ENCODE measurements at regions not wholly inside any gene's neighbourhood (a gene's known extent, or its start where the extent isn't known, plus 50 kb on each side); places are given as distances from the start of the nearest gene placed in this dataset.

DNA sequence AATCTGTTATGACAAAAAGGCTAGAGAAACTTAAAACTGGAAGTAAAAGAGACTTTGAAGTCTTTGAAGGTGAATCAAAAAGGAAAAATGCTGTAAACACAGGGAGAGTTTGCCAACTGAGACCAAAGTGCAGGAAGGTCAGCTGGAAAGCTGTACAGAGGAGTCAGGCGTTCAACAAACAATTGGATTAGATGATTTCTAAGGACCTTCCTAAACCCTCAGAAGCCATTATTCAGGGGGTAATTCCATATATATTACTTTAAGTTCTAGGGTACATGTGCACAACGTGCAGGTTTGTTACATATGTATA lies 156.8 kb downstream of the ZBTB18 start:
- no TSS peak for BruUV-seq (replicated peaks)
- Histone ChIP-seq H3K4me1 (replicated peaks; ENCODE audit: insufficient read depth) (peaks cover 10% of the 10 kb centered on the region), H3K9me3 (ENCODE audit: insufficient read depth, low read depth) (no peaks in the 10 kb centered on the region), H3K4me3 (no peak overlapping the region), H3F3A (ENCODE audit: insufficient read depth, low read depth) (no peaks in the 10 kb centered on the region), H3K4me2 (no peak overlapping the region), H3K27ac (no peak overlapping the region), H2AFZ (peak overlapping the region; percentile 59), H3K36me3 (ENCODE audit: low read depth) (no peaks in the 10 kb centered on the region), H3K79me2 (ENCODE audit: low read depth) (no peaks in the 10 kb centered on the region; the same call in 1 of the 2 replicates), H3K9me2 (ENCODE audit: insufficient read depth) (no peaks in the 10 kb centered on the region; the same call in 1 of the 2 replicates), H4K20me1 (ENCODE audit: insufficient read depth) (no peaks in the 10 kb centered on the region), H3K27me3 (ENCODE audit: insufficient read depth, low read depth) (no peaks in the 10 kb centered on the region)
- CTCF ChIA-PET: no interaction called here
- POLR2A ChIA-PET (ENCODE audit: unreplicated experiment): no interaction called here
- no peak for DNase-seq
- intact Hi-C loops (cut with micrococcal nuclease; ENCODE audit: unreplicated experiment): no loop called here
- no peak for TF ChIP-seq CTCF (conservative IDR thresholded peaks at IDR 0.05)
- no peak for TF ChIP-seq EZH2 (IDR thresholded peaks at IDR 0.05; ENCODE audit: low read depth)

- Histone ChIP-seq H3K27ac (no peak overlapping the region), H4K20me1 (ENCODE audit: insufficient read depth) (no peaks in the 10 kb centered on the region), H3K9me2 (ENCODE audit: insufficient read depth) (no peaks in the 10 kb centered on the region; the same call in 1 of the 2 replicates), H3K27me3 (ENCODE audit: insufficient read depth, low read depth) (no peaks in the 10 kb centered on the region), H3K4me3 (no peak overlapping the region), H2AFZ (no peak overlapping the region), H3K9me3 (ENCODE audit: insufficient read depth, low read depth) (no peaks in the 10 kb centered on the region), H3K79me2 (ENCODE audit: low read depth) (no peaks in the 10 kb centered on the region; the same call in 1 of the 2 replicates), H3K4me1 (replicated peaks; ENCODE audit: insufficient read depth) (peaks cover 28% of the 10 kb centered on the region), H3K36me3 (ENCODE audit: low read depth) (no peaks in the 10 kb centered on the region), H3K4me2 (no peak overlapping the region), H3F3A (ENCODE audit: insufficient read depth, low read depth) (peaks cover 15% of the 10 kb centered on the region)
- intact Hi-C loops (cut with micrococcal nuclease; ENCODE audit: unreplicated experiment): loop anchor here (10.0 kb wide), 1 partner anchor 95 kb away; no protein-coding TSS in a partner anchor
- ChIA-PET CTCF (no interaction called here), POLR2A (ENCODE audit: unreplicated experiment) (no interaction called here)
- no TSS peak for BruUV-seq (replicated peaks)
- no peak for TF ChIP-seq CTCF (conservative IDR thresholded peaks at IDR 0.05)
- DNase-seq: no peak
Measured at GRCh38 chr1:244209955-244210354, 158.9 kb downstream of the ZBTB18 start.

DNA sequence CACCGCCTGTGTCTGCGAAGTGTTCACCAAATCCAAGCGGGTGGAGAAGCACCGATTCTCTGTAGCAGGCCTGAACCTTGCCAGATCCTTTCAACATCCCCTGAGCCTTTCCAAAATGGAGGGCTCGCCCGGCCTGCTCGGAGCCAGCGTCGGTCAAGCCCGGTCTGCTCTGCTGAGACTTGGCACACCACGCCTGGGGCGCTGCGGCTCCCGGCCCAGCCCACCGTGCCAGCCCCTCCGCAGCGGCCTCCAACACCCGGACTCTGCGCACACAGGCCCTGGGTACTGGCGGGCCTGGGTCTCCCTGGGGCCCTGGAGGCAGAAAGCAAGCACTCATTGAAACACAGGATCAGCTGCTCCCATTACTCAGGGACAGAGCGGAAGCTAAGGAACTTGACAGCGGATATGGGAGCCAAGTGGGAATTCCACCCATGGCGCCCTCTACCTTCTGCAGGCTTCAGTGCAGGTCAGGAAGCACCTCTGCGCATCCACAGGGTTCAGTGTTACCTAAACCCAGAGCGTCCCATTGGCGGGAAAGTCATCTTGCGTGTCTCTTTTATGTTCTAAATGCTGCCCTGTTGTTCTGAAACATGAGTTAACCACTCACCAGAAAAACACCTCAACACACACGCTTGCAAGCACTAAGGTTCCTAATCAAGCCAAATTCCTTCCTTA lies 159.9 kb downstream of the ZBTB18 start:
- no peaks in the 10 kb centered on the region for H3K36me3 ChIP-seq (ENCODE audit: low read depth)
- H4K20me1 ChIP-seq (ENCODE audit: insufficient read depth): no peaks in the 10 kb centered on the region
- H3K79me2 ChIP-seq (ENCODE audit: low read depth): no peaks in the 10 kb centered on the region; the same call in 1 of the 2 replicates
- no peak overlapping the region for H3K4me3 ChIP-seq
- H3F3A ChIP-seq (ENCODE audit: insufficient read depth, low read depth): peaks cover 17% of the 10 kb centered on the region
- TF ChIP-seq EZH2 (IDR thresholded peaks at IDR 0.05; ENCODE audit: low read depth) (no peak), CTCF (conservative IDR thresholded peaks at IDR 0.05) (peak; percentile 36)
- H3K4me1 ChIP-seq (replicated peaks; ENCODE audit: insufficient read depth): peaks cover 36% of the 10 kb centered on the region
- H3K4me2 ChIP-seq: no peak overlapping the region
- no peak overlapping the region for H3K27ac ChIP-seq
- no peak overlapping the region for H2AFZ ChIP-seq
- intact Hi-C loops (cut with micrococcal nuclease; ENCODE audit: unreplicated experiment): loop anchor here (10.0 kb wide), 1 partner anchor 96 kb away; no protein-coding TSS in a partner anchor
- H3K9me2 ChIP-seq (ENCODE audit: insufficient read depth): no peaks in the 10 kb centered on the region; the same call in 1 of the 2 replicates
- no peaks in the 10 kb centered on the region; the same call in 1 of the 2 replicates for H3K9me3 ChIP-seq (ENCODE audit: insufficient read depth, low read depth)
- ChIA-PET POLR2A (ENCODE audit: unreplicated experiment) (no interaction called here), CTCF (no interaction called here)
- no peaks in the 10 kb centered on the region for H3K27me3 ChIP-seq (ENCODE audit: insufficient read depth, low read depth)
- DNase-seq: no peak
- BruUV-seq (replicated peaks): no TSS peak

Data from PC-9 (cell line).